WI38 (cell line): ENCODE measurements at regions not wholly inside any gene's neighbourhood (a gene's known extent, or its start where the extent isn't known, plus 50 kb on each side); places are given as distances from the start of the nearest gene placed in this dataset.

ENCODE experiments used
- H3K4me3 ChIP-seq: 2 replicates; pipeline ENCODE4 v1.5.1; 2011; ENCODE audit warnings: low read depth, mild to moderate bottlenecking, control low read depth, low read length
- TF ChIP-seq, protein P1 (sequence below): IDR thresholded peaks from 2 replicates; pipeline ENCODE4 v1.5.1; 2012; ENCODE audit warnings: low read depth, mild to moderate bottlenecking, control low read depth, low read length

DNA sequence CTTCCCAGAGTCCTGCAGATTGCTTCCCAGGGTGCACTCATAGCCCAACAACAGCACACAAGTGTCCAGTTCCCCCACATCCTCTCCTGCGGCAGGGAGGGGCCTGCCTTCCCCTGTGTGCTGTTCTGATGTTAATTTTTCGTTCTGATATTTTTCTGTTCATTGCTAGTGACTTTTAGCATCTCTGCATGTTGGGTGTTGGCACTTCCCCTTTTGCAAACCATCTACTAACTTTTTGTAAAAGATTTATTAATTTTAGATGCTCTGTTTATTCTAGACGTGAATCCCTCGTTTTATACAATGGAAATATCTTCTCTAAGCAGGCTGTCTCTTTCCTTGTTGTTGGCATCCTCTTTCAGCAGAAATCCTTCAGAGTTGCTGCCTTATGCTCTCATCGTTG is 97.3 kb upstream of the DAP start:
- TF ChIP-seq, protein P1, sequence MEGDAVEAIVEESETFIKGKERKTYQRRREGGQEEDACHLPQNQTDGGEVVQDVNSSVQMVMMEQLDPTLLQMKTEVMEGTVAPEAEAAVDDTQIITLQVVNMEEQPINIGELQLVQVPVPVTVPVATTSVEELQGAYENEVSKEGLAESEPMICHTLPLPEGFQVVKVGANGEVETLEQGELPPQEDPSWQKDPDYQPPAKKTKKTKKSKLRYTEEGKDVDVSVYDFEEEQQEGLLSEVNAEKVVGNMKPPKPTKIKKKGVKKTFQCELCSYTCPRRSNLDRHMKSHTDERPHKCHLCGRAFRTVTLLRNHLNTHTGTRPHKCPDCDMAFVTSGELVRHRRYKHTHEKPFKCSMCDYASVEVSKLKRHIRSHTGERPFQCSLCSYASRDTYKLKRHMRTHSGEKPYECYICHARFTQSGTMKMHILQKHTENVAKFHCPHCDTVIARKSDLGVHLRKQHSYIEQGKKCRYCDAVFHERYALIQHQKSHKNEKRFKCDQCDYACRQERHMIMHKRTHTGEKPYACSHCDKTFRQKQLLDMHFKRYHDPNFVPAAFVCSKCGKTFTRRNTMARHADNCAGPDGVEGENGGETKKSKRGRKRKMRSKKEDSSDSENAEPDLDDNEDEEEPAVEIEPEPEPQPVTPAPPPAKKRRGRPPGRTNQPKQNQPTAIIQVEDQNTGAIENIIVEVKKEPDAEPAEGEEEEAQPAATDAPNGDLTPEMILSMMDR = no peak
- H3K4me3 ChIP-seq = no peak overlapping the region

DNA sequence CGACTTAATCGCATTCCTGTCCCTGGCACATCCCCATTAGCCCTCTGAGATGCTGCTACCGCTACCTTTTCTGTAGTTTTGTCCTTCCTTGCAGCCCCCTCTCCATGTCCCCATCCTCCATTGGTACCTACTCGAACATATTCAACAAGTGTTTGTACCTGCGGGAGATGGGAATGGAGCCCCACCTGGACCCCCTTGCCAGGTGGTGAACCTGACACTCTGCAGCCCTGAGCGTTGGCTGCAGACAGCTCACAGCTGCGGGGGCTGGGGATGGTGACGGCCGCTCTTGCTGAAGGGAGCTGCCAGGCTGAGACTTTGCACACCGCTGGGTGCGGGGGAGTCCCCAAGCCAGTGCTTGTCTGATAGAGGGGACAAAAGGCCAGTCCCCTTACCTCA is 96.3 kb upstream of the DAP start:
- no peak overlapping the region for H3K4me3 ChIP-seq
- TF ChIP-seq, protein P1 = no peak

DNA sequence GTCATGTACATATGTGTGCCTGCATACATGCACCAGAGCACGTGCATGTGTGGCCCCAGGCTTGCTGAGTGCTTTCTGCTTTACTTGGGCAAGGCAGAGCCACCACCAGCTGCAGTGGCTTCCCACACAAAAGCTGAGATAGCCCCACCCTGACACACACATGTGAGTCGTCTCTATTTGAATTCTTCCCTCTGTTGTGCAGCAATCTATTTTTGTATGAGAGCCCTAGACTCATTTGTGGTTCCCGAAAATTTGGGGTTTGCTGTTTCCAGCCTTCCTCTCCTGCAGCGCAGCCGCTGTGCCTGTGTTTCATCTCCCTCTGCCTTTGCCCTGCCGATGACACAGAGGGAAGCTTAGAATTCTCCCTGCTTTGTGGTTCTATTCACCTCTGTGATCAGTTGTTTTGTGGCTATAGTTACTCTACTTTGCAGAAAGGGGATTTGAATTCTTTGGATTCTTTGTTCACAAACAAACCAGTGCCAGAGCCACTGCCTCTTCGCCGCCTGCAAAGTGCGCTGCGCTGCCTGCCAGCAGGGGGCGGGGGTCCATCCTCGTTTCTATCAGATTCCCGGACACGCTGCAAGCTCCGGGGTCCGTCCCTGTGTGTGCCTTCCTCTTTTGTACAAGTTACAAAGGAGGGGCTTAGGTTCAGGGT is 95.8 kb upstream of the DAP start:
- H3K4me3 ChIP-seq = peak overlapping the region; percentile 8; the same call in 1 of the 2 replicates
- TF ChIP-seq, protein P1 = peak; percentile 97

DNA sequence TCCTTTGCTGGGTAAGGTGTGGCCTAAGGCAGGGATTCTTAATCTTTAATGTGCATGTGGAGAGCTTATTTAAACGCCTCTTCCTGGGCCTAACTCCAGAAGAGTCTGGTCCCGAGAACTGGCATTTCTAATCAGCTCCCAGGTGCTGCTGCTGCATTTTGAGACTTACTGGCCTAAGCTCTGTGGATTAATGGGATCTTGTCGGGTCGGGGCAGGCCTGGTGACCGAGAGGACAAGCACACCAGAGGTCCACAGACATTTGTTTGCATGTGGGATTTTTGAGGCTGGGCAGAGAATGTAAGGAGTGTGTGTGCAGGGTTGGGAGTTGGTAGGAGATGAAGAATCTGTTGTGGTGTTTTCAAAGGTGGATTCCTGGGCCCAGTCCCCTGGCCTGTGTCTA is 95.0 kb upstream of the DAP start:
- TF ChIP-seq, protein P1 = no peak
- H3K4me3 ChIP-seq = no peak overlapping the region

DNA sequence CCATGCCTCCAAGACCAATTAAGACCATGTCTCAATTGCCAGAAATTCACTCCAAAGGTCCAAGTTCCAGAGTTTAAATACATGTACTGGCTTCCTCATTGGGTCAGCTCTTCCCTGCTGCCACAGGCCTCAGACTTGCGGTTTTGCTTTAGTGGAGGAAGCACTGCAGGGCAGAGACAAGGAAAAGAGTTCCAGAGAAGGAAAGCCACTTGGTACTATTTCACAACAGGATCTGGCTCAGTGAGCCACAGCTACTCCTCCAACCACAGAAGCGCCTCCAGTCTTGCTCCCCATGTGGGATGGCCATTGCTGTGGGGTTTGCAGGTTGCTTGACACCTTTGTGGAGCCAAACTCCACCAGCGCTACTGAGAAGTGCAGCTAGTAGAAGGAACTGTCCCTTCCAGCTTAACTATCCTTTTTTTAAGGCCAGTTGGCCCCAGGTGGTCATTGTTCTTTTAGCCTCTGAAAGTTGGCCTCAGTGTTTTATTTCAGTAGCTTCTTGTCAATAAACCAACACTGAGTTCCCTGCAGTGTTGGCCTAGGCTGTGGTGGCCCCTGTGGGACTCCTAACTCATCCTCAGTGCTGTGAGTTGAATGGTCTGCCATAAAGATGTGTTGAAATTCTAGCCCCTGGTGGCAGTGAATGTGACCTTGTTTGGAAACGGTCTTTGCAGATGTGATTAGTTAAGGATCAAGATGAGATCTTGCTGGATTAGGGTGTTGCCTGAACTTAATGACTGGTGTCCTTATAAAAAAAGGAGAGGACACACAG is 93.7 kb upstream of the DAP start:
- no peak overlapping the region for H3K4me3 ChIP-seq
- TF ChIP-seq, protein P1 = no peak

DNA sequence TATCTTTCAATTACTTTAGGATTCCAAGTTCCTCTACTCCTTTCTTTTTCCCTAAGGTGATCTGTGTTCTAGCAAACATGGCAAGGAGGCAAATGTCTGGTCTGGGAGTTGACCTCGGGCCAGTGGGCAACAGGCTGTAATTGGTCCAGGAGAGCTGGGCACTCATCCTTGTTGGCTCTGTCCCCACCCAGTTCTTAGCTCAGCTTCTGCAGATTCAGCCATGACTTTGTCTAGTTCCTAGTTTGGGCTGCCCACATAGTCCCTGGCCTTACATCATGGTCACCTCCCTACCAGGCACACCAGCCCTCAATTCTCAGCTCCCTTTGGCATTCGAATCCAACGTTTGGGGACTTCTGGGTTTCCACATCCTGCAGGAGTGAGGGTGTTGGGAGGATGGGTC is 92.1 kb upstream of the DAP start:
- H3K4me3 ChIP-seq = no peak overlapping the region
- TF ChIP-seq, protein P1 = no peak

DNA sequence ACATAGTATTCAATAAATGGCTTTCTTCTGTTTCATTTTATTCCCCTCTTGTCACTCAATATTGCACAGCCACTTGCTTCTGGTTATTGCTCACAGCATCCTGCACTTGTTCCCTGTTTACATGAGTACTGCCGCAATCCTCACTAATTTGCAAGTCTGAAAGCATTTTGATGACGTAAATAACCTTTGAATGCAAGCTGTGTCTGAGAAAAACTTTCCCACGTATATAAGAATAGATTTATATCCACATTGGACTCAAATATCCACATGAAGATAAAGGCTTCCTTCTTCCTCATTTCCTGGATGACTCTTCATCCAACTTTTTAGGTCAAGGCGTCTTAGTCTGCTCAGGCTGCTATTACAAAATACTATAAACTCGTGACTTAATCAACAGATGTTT is 88.2 kb upstream of the DAP start:
- TF ChIP-seq, protein P1 = no peak
- no peak overlapping the region for H3K4me3 ChIP-seq
